ENCODE measurements at regions not wholly inside any gene's neighbourhood (a gene's known extent, or its start where the extent isn't known, plus 50 kb on each side); places are given as distances from the start of the nearest gene placed in this dataset.
"Not testable (repeated sequence)": the region's sequence is repeated elsewhere in the genome, so short reads cannot be mapped to it uniquely, and the experiment has no call there.

- no peak for DNase-seq (ENCODE audit: low read depth)
Observed at GRCh38 chr5:72692651-72693442, 123.6 kb upstream of the TNPO1 start.

GRCh38 chr5:72692231-72692637 is 124.2 kb upstream of the TNPO1 start:
- DNase-seq (ENCODE audit: low read depth): no peak

- no peak for DNase-seq (ENCODE audit: low read depth)
Observed at GRCh38 chr5:72691751-72692150, 124.7 kb upstream of the TNPO1 start.

GRCh38 chr5:72688916-72689315 is 127.5 kb upstream of the TNPO1 start:
- no peak for DNase-seq (ENCODE audit: low read depth)

- no peak for DNase-seq (ENCODE audit: low read depth)
Observed at GRCh38 chr5:72687288-72687687, 129.2 kb upstream of the TNPO1 start.

- no peak for DNase-seq (ENCODE audit: low read depth)
Observed at GRCh38 chr5:72682561-72682960, 133.9 kb upstream of the TNPO1 start.

GRCh38 chr5:72681781-72682180 is 134.7 kb upstream of the TNPO1 start:
- DNase-seq (ENCODE audit: low read depth): no peak

DNA sequence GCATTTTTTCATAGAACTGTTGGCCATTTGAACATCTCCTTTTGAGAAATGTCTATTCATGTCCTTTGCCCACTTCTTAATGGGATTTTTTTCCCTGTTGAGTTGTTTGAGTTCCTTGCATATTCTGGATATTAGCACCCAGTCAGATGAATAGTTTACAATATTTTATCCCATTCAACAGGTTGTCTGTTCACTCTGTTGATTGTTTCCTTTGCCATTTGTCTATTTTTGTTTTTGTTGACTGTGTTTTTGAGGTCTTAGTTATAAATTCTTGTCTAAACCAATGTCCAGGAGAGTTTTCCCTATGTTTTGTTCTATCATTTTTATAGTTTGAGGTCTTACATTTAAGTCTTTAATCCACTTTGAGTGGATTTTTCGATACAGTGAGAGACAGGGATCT is 139.0 kb upstream of the TNPO1 start:
- no peak for DNase-seq (ENCODE audit: low read depth)

DNA sequence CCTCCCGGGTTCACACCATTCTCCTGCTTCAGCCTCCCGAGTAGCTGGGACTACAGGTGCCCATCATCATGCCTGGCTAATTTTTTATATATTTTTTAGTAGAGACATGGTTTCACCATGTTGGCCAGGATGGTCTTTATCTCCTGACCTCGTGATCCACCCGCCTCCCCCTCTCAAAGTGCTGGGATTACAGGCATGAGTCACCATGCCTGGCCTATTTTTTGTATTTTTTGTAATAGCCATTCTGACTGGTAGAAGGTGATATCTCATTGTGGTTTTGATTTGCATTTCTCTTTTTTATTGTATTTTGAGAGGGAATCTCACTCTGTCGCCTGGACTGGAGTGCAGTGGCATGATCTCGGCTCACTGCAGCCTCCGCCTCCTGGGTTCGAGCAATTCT is 139.6 kb upstream of the TNPO1 start:
- not testable (repeated sequence) for DNase-seq (ENCODE audit: low read depth)

GRCh38 chr5:72673623-72674022 is 142.8 kb upstream of the TNPO1 start:
- DNase-seq (ENCODE audit: low read depth): no peak

DNA sequence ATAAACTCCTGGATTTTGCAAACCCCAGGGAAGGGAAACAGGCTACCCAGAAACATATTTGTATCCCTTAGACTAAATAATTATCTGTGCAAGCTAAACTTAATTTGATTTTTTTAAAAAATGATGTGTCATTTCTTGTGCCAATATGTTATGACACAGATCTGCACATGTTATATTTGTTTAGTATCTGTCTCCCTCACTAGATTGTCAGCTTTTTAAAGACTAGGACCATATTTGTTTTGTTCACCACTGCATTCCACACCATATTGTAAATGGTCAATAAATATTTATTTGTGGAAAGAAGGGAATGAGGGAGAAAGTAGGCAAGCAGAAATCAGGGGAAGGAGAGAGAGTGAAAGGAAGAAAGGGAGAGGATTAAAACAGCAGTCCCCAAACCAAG is 143.3 kb upstream of the TNPO1 start:
- no peak for DNase-seq (ENCODE audit: low read depth)

- DNase-seq (ENCODE audit: low read depth): no peak
Observed at GRCh38 chr5:72667708-72668107, 148.8 kb upstream of the TNPO1 start.

DNA sequence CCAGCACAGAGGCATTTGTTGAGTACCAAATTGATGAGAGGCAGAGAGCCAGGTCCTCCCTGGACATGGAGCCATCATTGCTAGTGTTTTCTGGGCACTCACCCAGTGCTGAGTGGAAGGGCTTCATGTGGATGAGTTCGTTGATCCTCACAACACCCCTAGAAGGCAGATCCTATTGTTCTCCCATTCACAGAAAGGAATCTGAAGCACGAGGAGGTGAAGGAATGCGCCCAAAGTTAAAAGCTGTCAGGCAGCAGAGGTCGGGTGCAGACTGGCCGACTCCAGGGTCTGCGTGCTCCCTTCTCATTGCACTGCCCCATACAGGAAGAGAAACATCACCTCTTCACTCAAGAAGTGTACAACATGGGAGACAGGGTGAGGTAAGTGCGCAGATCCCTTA is 153.5 kb upstream of the TNPO1 start:
- DNase-seq (ENCODE audit: low read depth): no peak

DNA sequence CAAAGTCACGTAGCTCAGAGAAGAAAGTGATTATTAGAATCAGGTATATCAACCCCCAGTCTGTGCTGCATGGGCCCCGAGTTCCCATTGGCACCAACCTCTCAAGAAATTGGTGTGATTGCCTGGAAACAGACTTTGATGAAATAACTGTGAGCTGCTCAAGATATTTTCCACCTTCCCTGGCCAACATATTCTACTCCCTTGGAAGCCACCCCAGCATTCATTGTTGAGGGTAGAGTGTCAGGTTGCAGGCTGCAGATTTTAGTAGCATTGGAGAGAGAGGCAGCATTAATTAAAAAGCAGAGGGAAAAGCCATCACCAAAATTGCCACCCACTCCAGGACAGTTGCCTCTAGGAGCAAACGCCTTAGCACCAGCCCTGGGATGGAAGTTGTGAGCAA is 154.2 kb upstream of the TNPO1 start:
- DNase-seq (ENCODE audit: low read depth): no peak

DNA sequence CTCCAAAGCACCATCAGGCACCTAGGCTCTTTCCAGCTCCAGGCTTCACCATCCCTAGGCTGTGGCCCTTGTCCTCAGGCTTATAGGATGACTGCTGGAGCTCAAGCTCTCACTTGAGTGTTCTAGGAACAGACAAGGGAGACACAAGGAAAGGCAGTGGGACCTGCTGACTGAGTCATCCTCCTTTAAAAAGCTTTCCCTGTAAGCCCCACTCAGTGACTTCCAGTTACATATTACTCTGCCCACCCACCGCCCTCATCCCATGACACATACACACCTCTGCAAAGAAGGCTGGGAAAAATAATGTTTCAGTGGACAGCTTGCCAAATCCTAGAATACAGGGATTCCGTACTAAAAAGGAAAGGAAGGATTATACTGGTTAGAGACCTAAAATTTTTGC is 154.2 kb upstream of the ZNF366 start:
- DNase-seq (ENCODE audit: low read depth): peak; percentile 60

- no peak for DNase-seq (ENCODE audit: low read depth)
Observed at GRCh38 chr5:72659726-72660125, 152.5 kb upstream of the ZNF366 start.

- DNase-seq (ENCODE audit: low read depth): no peak
Observed at GRCh38 chr5:72658761-72659540, 151.7 kb upstream of the ZNF366 start.

DNA sequence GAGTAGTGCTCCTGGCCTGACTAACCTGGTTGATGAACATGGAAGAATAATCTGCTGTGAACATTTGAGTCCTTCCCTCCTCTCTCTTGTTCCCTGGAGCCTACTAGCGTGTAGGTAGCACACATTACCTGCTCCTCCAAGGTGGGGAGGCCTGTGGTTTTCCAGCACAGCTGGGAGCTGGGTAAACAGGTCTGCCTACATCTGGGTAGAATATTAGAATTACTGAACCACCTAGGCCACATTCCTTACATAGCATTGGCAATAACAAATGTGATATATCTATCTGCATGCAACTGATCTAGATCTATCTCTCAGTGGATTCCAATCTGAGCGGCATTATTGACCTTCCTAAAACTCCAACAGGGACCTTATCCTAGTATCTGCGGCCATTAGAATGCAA is 151.0 kb upstream of the ZNF366 start:
- DNase-seq (ENCODE audit: low read depth): no peak

DNA sequence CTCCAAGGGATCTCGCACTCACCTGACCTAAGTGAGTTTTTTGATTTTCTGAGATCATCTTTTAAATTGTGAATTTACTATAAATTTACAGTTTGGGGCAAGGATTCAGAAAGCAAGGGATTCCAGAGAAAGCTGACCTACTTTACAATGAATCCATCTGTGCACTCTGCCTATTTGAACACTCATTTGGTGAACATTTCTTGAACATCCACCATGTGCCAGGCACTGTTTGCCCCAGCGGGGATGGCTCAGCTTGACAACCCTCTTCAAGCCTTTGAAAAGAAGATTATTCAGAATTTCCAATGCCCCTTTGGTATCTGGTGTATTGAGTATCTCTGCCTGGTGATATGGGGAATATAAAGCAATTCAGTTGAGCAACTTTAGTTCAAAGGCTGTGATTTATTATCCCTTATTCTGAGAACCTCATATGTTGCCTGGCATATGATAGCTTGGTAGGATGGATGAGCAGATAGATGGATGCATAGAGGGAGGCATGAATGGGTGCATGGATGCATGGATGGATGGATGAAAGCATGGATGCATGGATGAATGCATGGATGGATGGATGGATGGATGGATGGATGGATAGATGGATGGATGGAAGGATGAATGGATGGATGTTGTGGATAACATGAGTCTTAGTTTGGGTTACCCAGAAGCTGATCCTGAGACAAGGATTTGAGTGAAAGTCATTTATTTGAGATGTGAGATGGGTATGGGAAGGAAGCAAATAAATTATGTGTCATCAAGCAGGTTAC is 149.7 kb upstream of the ZNF366 start:
- no peak for DNase-seq (ENCODE audit: low read depth)

DNA sequence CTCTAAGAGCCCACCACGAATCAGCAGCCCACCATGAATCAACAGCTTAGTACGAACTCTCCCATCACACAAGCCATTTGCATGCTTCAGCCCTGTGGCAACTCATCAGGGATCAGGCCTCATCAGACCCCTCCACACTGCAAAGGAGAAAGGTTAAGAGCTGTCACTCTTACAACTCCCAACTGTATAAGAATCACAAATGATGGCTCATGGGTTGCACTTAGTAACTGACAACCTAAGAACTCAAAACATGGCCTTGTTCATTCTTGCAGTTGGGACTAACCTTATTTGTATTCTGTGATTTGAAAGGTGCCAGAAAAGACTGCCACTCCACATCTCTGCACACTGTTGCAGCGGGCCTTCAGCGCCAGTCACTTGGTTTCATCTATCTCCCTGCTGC is 149.1 kb upstream of the ZNF366 start:
- no peak for DNase-seq (ENCODE audit: low read depth)

DNA sequence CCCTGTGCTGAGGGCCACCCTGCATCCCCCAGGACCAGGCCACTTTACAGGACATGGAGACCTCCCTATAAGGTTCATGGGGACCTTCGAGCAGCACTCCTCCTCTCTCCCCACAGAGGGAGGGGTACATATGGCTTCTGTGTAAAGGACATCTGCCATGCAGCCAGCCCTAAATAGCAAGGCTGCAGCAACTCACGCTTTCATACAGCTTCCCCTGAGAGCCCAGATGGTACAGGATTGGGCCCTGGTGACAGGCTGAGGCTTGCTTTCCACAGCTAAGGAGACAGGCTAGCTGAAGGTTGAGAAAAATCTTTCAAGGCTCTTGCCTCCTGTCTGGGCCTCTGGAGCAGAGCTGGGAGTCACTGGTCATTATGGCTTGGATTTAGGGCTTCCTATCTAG is 147.0 kb upstream of the ZNF366 start:
- no peak for DNase-seq (ENCODE audit: low read depth)

DNA sequence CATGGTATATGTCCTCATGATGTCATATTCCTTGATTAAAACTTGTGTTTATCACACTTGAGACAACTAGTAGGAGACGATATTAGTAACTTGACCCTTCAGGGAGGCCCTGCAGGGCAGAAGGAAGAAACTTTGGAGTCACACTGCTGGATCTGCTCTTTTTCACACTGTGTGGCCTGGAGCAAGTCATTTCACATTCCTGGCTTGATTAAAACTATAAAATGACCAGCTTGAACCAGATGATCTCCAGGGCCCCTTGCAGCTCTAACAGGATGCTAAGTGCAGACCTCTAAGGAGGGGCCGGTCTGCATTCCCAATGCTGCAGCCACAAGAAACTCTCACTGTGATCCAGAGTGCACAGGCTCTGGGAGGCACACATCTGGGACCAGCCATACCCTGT is 146.4 kb upstream of the ZNF366 start:
- DNase-seq (ENCODE audit: low read depth): no peak

- DNase-seq (ENCODE audit: low read depth): no peak
Observed at GRCh38 chr5:72651779-72652178, 144.6 kb upstream of the ZNF366 start.
